Heart right ventricle (tissue), 16 donors: ENCODE measurements at regions not wholly inside any gene's neighbourhood (a gene's known extent, or its start where the extent isn't known, plus 50 kb on each side); places are given as distances from the start of the nearest gene placed in this dataset.

Experiments
- ATAC-seq, 8 donors: fragments of 200-7000 bp; cut with Tn5 transposase; one replicate each; pipeline ENCODE4 v1.9.1; 2020; ENCODE audit warnings: mild to moderate bottlenecking in 8 of 8, moderate library complexity in 8 of 8, moderate number of reproducible peaks in 1 of 8
- DNase-seq, 2 donors: peaks; one replicate each; pipeline ENCODE4 v3.0.0-alpha.2; 2020
- H3K27ac ChIP-seq, 10 donors: fragments of 200-600 bp; sonication (generic) in 2 of 10; one replicate each; pipeline versions ENCODE4 v1.5.0 to v1.8.0; 2020 to 2022; ENCODE audit warnings: mild to moderate bottlenecking in 3 of 10
- H3K27me3 ChIP-seq, 7 donors: fragments of 200-600 bp; one replicate each; pipeline ENCODE4 v1.8.0; 2021 to 2022; ENCODE audit warnings: mild to moderate bottlenecking in 2 of 7
- H3K36me3 ChIP-seq, 9 donors: fragments of 200-600 bp; sonication (generic) in 1 of 9; one replicate each; pipeline versions ENCODE4 v1.5.0 to v1.8.0; 2020 to 2022; ENCODE audit warnings: mild to moderate bottlenecking in 2 of 9
- H3K4me1 ChIP-seq, 9 donors: fragments of 200-600 bp; sonication (generic) in 1 of 9; one replicate each; pipeline versions ENCODE4 v1.5.0 to v1.8.0; 2020 to 2022; ENCODE audit warnings: mild to moderate bottlenecking in 4 of 9
- H3K4me3 ChIP-seq, 10 donors: fragments of 200-600 bp; sonication (generic) in 2 of 10; one replicate each; pipeline versions ENCODE4 v1.5.0 to v1.8.0; 2020 to 2022; ENCODE audit warnings: mild to moderate bottlenecking in 7 of 10, moderate library complexity in 2 of 10
- H3K9me3 ChIP-seq, 11 donors: fragments of 200-600 bp in 10 of 11; sonication (generic) in 2 of 11; one replicate each; pipeline versions ENCODE4 v1.5.0 to v1.8.0; 2013 to 2022; ENCODE audit warnings: mild to moderate bottlenecking in 2 of 11, control low read depth in 1 of 11, moderate library complexity in 1 of 11
- CTCF ChIP-seq, 9 donors: fragments of 200-600 bp; sonication (generic) in 2 of 9; IDR thresholded peaks; one replicate each; pipeline versions ENCODE4 v1.5.0 to v1.8.0; 2021 to 2022; ENCODE audit warnings: antibody characterized with exemption in 9 of 9, mild to moderate bottlenecking in 5 of 9, moderate library complexity in 1 of 9
- WGBS, 2 donors: extraction: QIAGEN DNeasy Blood & Tissue Kit; methylation state at CpG; one replicate each; pipeline ENCODE4 v1.1.7; 2013; ENCODE audit warnings: inconsistent platforms in 1 of 2; 5-methylcytosine and 5-hydroxymethylcytosine counted together
- intact Hi-C, 10 donors: fragments of 100-400 bp; cut with DNase I; formaldehyde crosslinking; loops; one replicate each; pipeline versions ENCODE4 v1.11.1 to v1.14.2; 2022
- donor health status: Arrhythmogenic right ventricular cardiomyopathy.
- donor health status: ischemic (EF 13 %, LVEDD 7.1; RV severe dilation, severe dysfunction).
- donor health status: healthy with polysubstance abuse.
- donor health status: DM: no; HTN: yes; CAD: no.
- donor health status: DM: no; HTN: no; CAD: no.
- donor health status: ischemic (EF 25% LVEDD 6.9; RV normal size, moderate dysfunction).
- donor health status: ischemic (EF 25% LVEDD 5.7; RV mildly dilated, moderate dysfunction).
- donor health status: healthy.
- donor health status: DM: yes; HTN: yes; CAD: no.
- donor health status: Ischemic cardiomyopathy.
- donor health status: ischemic (EF 35%, LVEDD 5.7; RV mildly dilated, moderate dysfunction).
- donor health status: nonischemic (EF 11% LVEDD 7.7; RV severe dilation, severe dysfunction).
- donor health status: DM: yes; HTN: yes; CAD: no.
- donor health status: PGD.
- donor health status: ischemic (EF 29% LVEDD 5.4; RV normal size, mild dysfunction).
- donor health status: nonischemic (EF 23%, LVEDD 6.1; RV moderate dilation, normal function).

DNA sequence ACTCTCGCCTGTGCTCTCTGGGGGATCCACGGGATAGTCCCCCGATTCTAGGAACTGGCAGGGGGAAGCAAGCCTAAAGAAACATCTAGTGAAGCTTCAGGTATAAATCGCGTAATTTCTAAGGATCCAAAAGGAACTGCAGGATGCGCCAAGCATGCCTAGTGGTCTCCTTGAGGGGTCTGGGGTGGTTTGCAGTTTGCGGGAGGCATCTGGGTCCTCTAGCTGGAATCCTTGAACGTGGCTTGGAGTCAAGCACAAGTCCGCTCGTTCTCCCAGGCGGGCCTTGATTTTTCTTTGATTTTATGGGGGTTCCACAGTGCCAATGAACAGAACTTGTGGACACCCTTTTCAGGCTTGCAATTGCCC is 1000.5 kb downstream of the KCNJ18 start:
- no peak overlapping the region for H3K4me3 ChIP-seq
- no peak for TF ChIP-seq CTCF (IDR thresholded peaks at IDR 0.05)
- no peaks in the 10 kb centered on the region for H3K4me1 ChIP-seq
- no peaks in the 10 kb centered on the region for H3K27me3 ChIP-seq
- H3K9me3 ChIP-seq = peaks cover 0 to 51% (median under 1%) of the 10 kb centered on the region in 11 donors
- no peak overlapping the region for H3K27ac ChIP-seq
- DNase-seq (no peak), ATAC-seq (no peak)
- intact Hi-C loops = no loop called here
- WGBS, 2 donors = 80 to 81% methylated on average over 11 of the region's 11 CpGs
- H3K36me3 ChIP-seq = no peaks in the 10 kb centered on the region

GRCh38 chr17:22694362-22695227 is 1002.3 kb downstream of the KCNJ18 start:
- intact Hi-C loops = no loop called here
- no peaks in the 10 kb centered on the region for H3K4me1 ChIP-seq
- no peaks in the 10 kb centered on the region for H3K27me3 ChIP-seq
- no peak overlapping the region for H3K4me3 ChIP-seq
- TF ChIP-seq CTCF (IDR thresholded peaks at IDR 0.05) = peak in 3 of 9 donors; percentile 11 to 20 (median 14)
- no peaks in the 10 kb centered on the region for H3K36me3 ChIP-seq
- peaks cover 0 to 58% (median 5%) of the 10 kb centered on the region in 11 donors for H3K9me3 ChIP-seq
- ATAC-seq (no peak), DNase-seq (no peak)
- no peak overlapping the region for H3K27ac ChIP-seq
- WGBS, 2 donors = 71 to 75% methylated on average over 33 of the region's 33 CpGs

- intact Hi-C loops = no loop called here
- Histone ChIP-seq H3K9me3 (peaks cover 0 to 54% (median 5%) of the 10 kb centered on the region in 11 donors), H3K36me3 (no peaks in the 10 kb centered on the region), H3K4me3 (no peak overlapping the region), H3K4me1 (no peaks in the 10 kb centered on the region), H3K27me3 (no peaks in the 10 kb centered on the region), H3K27ac (no peak overlapping the region)
- DNase-seq = no peak
- no peak for TF ChIP-seq CTCF (IDR thresholded peaks at IDR 0.05)
- no peak for ATAC-seq
- 65 to 71% methylated on average over 13 of the region's 13 CpGs for WGBS, 2 donors
Measured at GRCh38 chr17:22695228-22695619, 1002.9 kb downstream of the KCNJ18 start.

DNA sequence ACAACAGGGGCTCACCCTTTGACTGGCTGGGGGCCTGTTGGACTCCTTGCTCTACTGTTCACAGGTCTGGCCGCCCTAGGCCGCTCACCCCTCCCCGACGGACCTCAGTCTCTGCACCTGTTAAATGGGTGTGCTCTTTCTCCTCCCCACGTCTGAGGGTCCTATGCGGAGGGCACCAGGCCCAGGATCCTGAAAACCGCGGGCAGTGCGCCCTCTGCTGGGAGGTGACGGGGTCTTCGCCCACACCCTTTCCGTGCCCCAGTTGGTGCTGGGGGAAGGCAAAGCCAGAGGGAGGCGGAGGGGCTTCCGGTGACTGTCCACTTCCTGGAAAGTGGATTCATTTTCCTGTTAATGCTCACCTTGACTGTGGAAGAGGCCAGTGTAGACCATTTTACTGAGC is 1010.9 kb downstream of the KCNJ18 start:
- no peak overlapping the region for H3K4me3 ChIP-seq
- intact Hi-C loops = no loop called here
- H3K36me3 ChIP-seq = no peaks in the 10 kb centered on the region
- H3K27me3 ChIP-seq = peaks cover 0 to 17% (median 10%) of the 10 kb centered on the region in 7 donors
- WGBS, 2 donors = 60 to 63% methylated on average over 14 of the region's 14 CpGs
- H3K9me3 ChIP-seq = peaks cover 0 to 21% (median 0%) of the 10 kb centered on the region in 11 donors
- no peak for DNase-seq
- ATAC-seq = no peak
- no peak overlapping the region for H3K27ac ChIP-seq
- no peak for TF ChIP-seq CTCF (IDR thresholded peaks at IDR 0.05)
- H3K4me1 ChIP-seq = no peaks in the 10 kb centered on the region
